Subcutaneous abdominal adipose tissue (tissue), 5 donors: ENCODE measurements at regions not wholly inside any gene's neighbourhood (a gene's known extent, or its start where the extent isn't known, plus 50 kb on each side); places are given as distances from the start of the nearest gene placed in this dataset.

Experiments
- H3K27ac ChIP-seq: one replicate; pipeline ENCODE4 v1.7.0; 2013; ENCODE audit warnings: low read depth, mild to moderate bottlenecking, inconsistent platforms, low read length, moderate library complexity
- H3K27me3 ChIP-seq, 5 donors: one replicate each; pipeline ENCODE4 v1.7.0; 2013; ENCODE audit warnings: low read length in 5 of 5, inconsistent platforms in 1 of 5; ENCODE audit not compliant: control insufficient read depth in 5 of 5, insufficient read depth in 4 of 5
- H3K36me3 ChIP-seq, 5 donors: one replicate each; pipeline ENCODE4 v1.7.0; 2013; ENCODE audit warnings: low read length in 5 of 5; ENCODE audit not compliant: control insufficient read depth in 5 of 5, insufficient read depth in 5 of 5
- H3K4me1 ChIP-seq, 5 donors: one replicate each; pipeline ENCODE4 v1.7.0; 2013; ENCODE audit warnings: low read length in 5 of 5, mild to moderate bottlenecking in 3 of 5, moderate library complexity in 1 of 5; ENCODE audit not compliant: control insufficient read depth in 5 of 5, insufficient read depth in 5 of 5
- H3K4me3 ChIP-seq, 5 donors: one replicate each; pipeline ENCODE4 v1.7.0; 2013; ENCODE audit warnings: low read length in 5 of 5, low read depth in 1 of 5
- H3K9ac ChIP-seq, 5 donors: one replicate each; pipeline ENCODE4 v1.7.0; 2013; ENCODE audit warnings: low read length in 5 of 5, mild to moderate bottlenecking in 4 of 5, moderate library complexity in 3 of 5
- H3K9me3 ChIP-seq, 5 donors: one replicate each; pipeline ENCODE4 v1.7.0; 2013; ENCODE audit warnings: low read length in 5 of 5; ENCODE audit not compliant: control insufficient read depth in 5 of 5
- donor health status: healthy.
- donor health status: healthy.
- donor health status: healthy.
- donor health status: healthy.
- donor health status: healthy.

- Histone ChIP-seq H3K4me1 (peaks cover 0 to 4% (median 0%) of the 10 kb centered on the region in 5 donors), H3K36me3 (no peaks in the 10 kb centered on the region), H3K9ac (no peak overlapping the region), H3K27ac (no peak overlapping the region), H3K9me3 (no peaks in the 10 kb centered on the region), H3K4me3 (no peak overlapping the region), H3K27me3 (no peaks in the 10 kb centered on the region)
These were observed 208.4 kb upstream of the MEX3C start for GRCh38 chr18:51405683-51406477.

GRCh38 chr18:51417643-51418483 lies 220.4 kb upstream of the MEX3C start:
- Histone ChIP-seq H3K36me3 (no peaks in the 10 kb centered on the region), H3K4me1 (no peaks in the 10 kb centered on the region), H3K4me3 (no peak overlapping the region), H3K9ac (no peak overlapping the region), H3K9me3 (no peaks in the 10 kb centered on the region), H3K27me3 (no peaks in the 10 kb centered on the region), H3K27ac (no peak overlapping the region)

GRCh38 chr18:51425475-51425874 lies 228.0 kb upstream of the MEX3C start:
- no peaks in the 10 kb centered on the region for H3K36me3 ChIP-seq
- no peak overlapping the region for H3K4me3 ChIP-seq
- no peaks in the 10 kb centered on the region for H3K27me3 ChIP-seq
- peaks cover 0 to 12% (median 0%) of the 10 kb centered on the region in 5 donors for H3K4me1 ChIP-seq
- no peak overlapping the region for H3K9ac ChIP-seq
- no peaks in the 10 kb centered on the region for H3K9me3 ChIP-seq
- H3K27ac ChIP-seq: no peak overlapping the region

- Histone ChIP-seq H3K27ac (no peak overlapping the region), H3K4me1 (peaks cover 0 to 12% (median 0%) of the 10 kb centered on the region in 5 donors), H3K27me3 (no peaks in the 10 kb centered on the region), H3K4me3 (no peak overlapping the region), H3K9ac (no peak overlapping the region), H3K36me3 (no peaks in the 10 kb centered on the region), H3K9me3 (no peaks in the 10 kb centered on the region)
These were observed 228.4 kb upstream of the MEX3C start for GRCh38 chr18:51425889-51426288.

GRCh38 chr18:51426996-51427395 lies 229.5 kb upstream of the MEX3C start:
- no peaks in the 10 kb centered on the region for H3K9me3 ChIP-seq
- H3K36me3 ChIP-seq: no peaks in the 10 kb centered on the region
- H3K4me3 ChIP-seq: no peak overlapping the region
- peaks cover 0 to 12% (median 0%) of the 10 kb centered on the region in 5 donors for H3K4me1 ChIP-seq
- no peak overlapping the region for H3K27ac ChIP-seq
- no peak overlapping the region for H3K9ac ChIP-seq
- no peaks in the 10 kb centered on the region for H3K27me3 ChIP-seq

GRCh38 chr18:51429644-51430043 lies 232.2 kb upstream of the MEX3C start:
- no peak overlapping the region for H3K4me3 ChIP-seq
- no peak overlapping the region for H3K27ac ChIP-seq
- no peaks in the 10 kb centered on the region for H3K9me3 ChIP-seq
- H3K27me3 ChIP-seq: no peaks in the 10 kb centered on the region
- H3K4me1 ChIP-seq: peaks cover 0 to 12% (median 0%) of the 10 kb centered on the region in 5 donors
- no peak overlapping the region for H3K9ac ChIP-seq
- no peaks in the 10 kb centered on the region for H3K36me3 ChIP-seq

- Histone ChIP-seq H3K9ac (no peak overlapping the region), H3K9me3 (no peaks in the 10 kb centered on the region), H3K27me3 (no peaks in the 10 kb centered on the region), H3K36me3 (no peaks in the 10 kb centered on the region), H3K27ac (no peak overlapping the region), H3K4me1 (peaks cover 0 to 12% (median 0%) of the 10 kb centered on the region in 5 donors), H3K4me3 (no peak overlapping the region)
These were observed 233.1 kb upstream of the MEX3C start for GRCh38 chr18:51430538-51430937.

GRCh38 chr18:51433296-51433695 lies 235.8 kb upstream of the MEX3C start:
- H3K27me3 ChIP-seq: peaks cover 0 to 4% (median 3%) of the 10 kb centered on the region in 5 donors
- no peaks in the 10 kb centered on the region for H3K4me1 ChIP-seq
- no peak overlapping the region for H3K4me3 ChIP-seq
- H3K36me3 ChIP-seq: no peaks in the 10 kb centered on the region
- no peaks in the 10 kb centered on the region for H3K9me3 ChIP-seq
- H3K9ac ChIP-seq: no peak overlapping the region
- H3K27ac ChIP-seq: no peak overlapping the region

GRCh38 chr18:51433881-51434280 lies 236.4 kb upstream of the MEX3C start:
- H3K9ac ChIP-seq: no peak overlapping the region
- no peaks in the 10 kb centered on the region for H3K36me3 ChIP-seq
- no peaks in the 10 kb centered on the region for H3K4me1 ChIP-seq
- H3K4me3 ChIP-seq: no peak overlapping the region
- H3K27ac ChIP-seq: no peak overlapping the region
- H3K27me3 ChIP-seq: peaks cover 0 to 4% (median 3%) of the 10 kb centered on the region in 5 donors
- H3K9me3 ChIP-seq: no peaks in the 10 kb centered on the region
